ENCODE measurements at regions not wholly inside any gene's neighbourhood (a gene's known extent, or its start where the extent isn't known, plus 50 kb on each side); places are given as distances from the start of the nearest gene placed in this dataset. TPM values are rescaled to one million over a fixed set of nuclear protein-coding genes. Genes with fewer than 3 reads are reported as not detected.

DNA sequence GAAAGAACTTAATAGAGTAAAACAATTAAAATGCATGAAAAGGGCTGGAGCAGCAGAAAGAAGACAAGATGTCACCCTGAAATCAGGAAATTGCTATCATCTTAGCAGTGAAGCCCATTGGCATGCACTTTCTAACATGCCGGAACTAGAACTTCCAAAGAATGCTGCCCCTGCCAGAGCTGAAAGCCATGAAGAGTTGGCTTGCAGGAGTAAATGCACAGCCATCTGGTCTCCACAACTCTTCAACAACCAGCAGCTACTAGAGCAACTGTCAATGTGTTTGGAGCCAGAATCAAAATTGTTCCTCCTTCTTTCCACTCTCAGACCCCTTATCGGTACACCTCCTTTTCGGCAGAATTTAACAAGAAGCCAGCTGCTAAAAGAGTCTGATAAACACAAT lies 414.1 kb downstream of the KCNH5 start:
- intact Hi-C loops (cut with DNase I), result no loop called here
- Histone ChIP-seq H3K4me3 (no peak overlapping the region), H3K9me3 (no peaks in the 10 kb centered on the region), H3K27ac (no peak overlapping the region), H3K36me3 (no peaks in the 10 kb centered on the region), H3K4me1 (no peaks in the 10 kb centered on the region), H3K27me3 (no peaks in the 10 kb centered on the region)
- TF ChIP-seq POLR2A (IDR thresholded peaks at IDR 0.05) (no peak), POLR2AphosphoS5 (IDR thresholded peaks at IDR 0.05; ENCODE audit: insufficient read depth in 1 of 2, low read depth in 1 of 2) (no peak)
- no peak for DNase-seq (ENCODE audit: extremely low spot score in 2 of 2)

DNA sequence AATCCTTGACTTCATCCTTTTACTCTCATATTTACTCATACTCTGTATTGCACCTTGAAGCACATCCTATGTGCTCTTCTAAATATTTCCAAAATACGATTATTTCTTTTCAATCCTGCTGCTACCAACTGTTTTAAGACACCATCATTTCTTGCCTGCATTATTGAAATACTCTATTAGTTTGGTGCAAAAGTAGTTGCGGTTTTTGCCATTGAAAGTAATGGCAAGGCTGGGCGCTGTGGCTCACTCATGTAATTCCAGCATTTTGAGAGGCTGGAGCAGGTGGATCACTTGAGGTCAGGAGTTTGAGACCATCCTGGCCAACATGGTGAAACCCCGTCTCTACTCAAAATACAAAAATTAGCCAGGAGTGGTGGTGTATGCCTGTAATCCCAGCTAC lies 412.5 kb downstream of the KCNH5 start:
- intact Hi-C loops (cut with DNase I), result no loop called here
- H3K36me3 ChIP-seq, result no peaks in the 10 kb centered on the region
- no peak for DNase-seq (ENCODE audit: extremely low spot score in 2 of 2)
- H3K27ac ChIP-seq, result no peak overlapping the region
- H3K27me3 ChIP-seq, result no peaks in the 10 kb centered on the region
- no peak overlapping the region for H3K4me3 ChIP-seq
- H3K4me1 ChIP-seq, result no peaks in the 10 kb centered on the region
- no peaks in the 10 kb centered on the region for H3K9me3 ChIP-seq
- TF ChIP-seq, protein P1, sequence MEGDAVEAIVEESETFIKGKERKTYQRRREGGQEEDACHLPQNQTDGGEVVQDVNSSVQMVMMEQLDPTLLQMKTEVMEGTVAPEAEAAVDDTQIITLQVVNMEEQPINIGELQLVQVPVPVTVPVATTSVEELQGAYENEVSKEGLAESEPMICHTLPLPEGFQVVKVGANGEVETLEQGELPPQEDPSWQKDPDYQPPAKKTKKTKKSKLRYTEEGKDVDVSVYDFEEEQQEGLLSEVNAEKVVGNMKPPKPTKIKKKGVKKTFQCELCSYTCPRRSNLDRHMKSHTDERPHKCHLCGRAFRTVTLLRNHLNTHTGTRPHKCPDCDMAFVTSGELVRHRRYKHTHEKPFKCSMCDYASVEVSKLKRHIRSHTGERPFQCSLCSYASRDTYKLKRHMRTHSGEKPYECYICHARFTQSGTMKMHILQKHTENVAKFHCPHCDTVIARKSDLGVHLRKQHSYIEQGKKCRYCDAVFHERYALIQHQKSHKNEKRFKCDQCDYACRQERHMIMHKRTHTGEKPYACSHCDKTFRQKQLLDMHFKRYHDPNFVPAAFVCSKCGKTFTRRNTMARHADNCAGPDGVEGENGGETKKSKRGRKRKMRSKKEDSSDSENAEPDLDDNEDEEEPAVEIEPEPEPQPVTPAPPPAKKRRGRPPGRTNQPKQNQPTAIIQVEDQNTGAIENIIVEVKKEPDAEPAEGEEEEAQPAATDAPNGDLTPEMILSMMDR (IDR thresholded peaks at IDR 0.05), result no peak
- TF ChIP-seq POLR2A (IDR thresholded peaks at IDR 0.05), result no peak
- no peak for TF ChIP-seq POLR2AphosphoS5 (IDR thresholded peaks at IDR 0.05; ENCODE audit: insufficient read depth in 1 of 2, low read depth in 1 of 2)

DNA sequence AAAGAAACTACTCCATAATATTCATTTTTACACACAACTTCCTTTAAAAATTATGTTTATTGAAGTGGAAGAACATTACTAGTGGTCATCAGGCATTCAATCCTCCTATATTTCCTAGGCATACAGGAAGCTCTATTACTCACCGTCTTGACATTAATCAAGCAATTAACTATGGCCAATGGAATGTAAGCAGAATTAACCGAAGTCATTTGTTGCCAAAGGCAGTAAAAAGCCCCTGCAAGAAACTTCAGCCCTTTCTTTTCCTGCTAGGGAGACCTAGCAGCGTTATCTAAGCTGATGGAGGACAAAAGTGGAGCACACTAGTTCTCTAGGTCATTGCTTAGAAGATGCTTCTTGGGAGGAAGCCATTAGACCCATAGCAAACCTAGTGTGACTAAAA lies 399.6 kb downstream of the KCNH5 start:
- Histone ChIP-seq H3K4me1 (no peaks in the 10 kb centered on the region), H3K27me3 (no peaks in the 10 kb centered on the region), H3K4me3 (no peak overlapping the region), H3K9me3 (no peaks in the 10 kb centered on the region), H3K27ac (no peak overlapping the region), H3K36me3 (no peaks in the 10 kb centered on the region)
- intact Hi-C loops (cut with DNase I), result no loop called here
- no peak for DNase-seq (ENCODE audit: extremely low spot score in 2 of 2)
- TF ChIP-seq POLR2AphosphoS5 (IDR thresholded peaks at IDR 0.05; ENCODE audit: insufficient read depth in 1 of 2, low read depth in 1 of 2) (no peak), POLR2A (IDR thresholded peaks at IDR 0.05) (no peak)
- TF ChIP-seq, protein P1 (IDR thresholded peaks at IDR 0.05), result no peak

Small RNA genes lying in the stretch of these regions (small RNA-seq; reads per million reads assigned to genes)
- gene AL389895.1, result not detected

All from vagina (tissue), 2 donors.